ENCODE measurements at regions not wholly inside any gene's neighbourhood (a gene's known extent, or its start where the extent isn't known, plus 50 kb on each side); places are given as distances from the start of the nearest gene placed in this dataset.

- Histone ChIP-seq H3K4me3 (no peak overlapping the region), H3K4me1 (no peaks in the 10 kb centered on the region), H3K36me3 (ENCODE audit: low read depth, missing control alignments) (no peaks in the 10 kb centered on the region), H3K27me3 (no peaks in the 10 kb centered on the region), H3K9me3 (no peaks in the 10 kb centered on the region), H3K27ac (no peak overlapping the region)
- intact Hi-C loops (cut with DNase I; ENCODE audit: low total_unique reads), result no loop called here
- TF ChIP-seq POLR2A (IDR thresholded peaks at IDR 0.05), result no peak
- 79 to 100% methylated on average over 1 to 2 of the region's 2 CpGs for WGBS, 2 donors
- no peak for DNase-seq
Measured at GRCh38 chrX:95367286-95367685, 1317.4 kb upstream of the DIAPH2 start.

- Histone ChIP-seq H3K27me3 (no peaks in the 10 kb centered on the region), H3K4me1 (no peaks in the 10 kb centered on the region), H3K4me3 (no peak overlapping the region), H3K36me3 (ENCODE audit: low read depth, missing control alignments) (no peaks in the 10 kb centered on the region), H3K9me3 (no peaks in the 10 kb centered on the region), H3K27ac (no peak overlapping the region)
- no peak for TF ChIP-seq CTCF (IDR thresholded peaks at IDR 0.05)
- no peak for TF ChIP-seq POLR2A (IDR thresholded peaks at IDR 0.05)
- intact Hi-C loops (cut with DNase I; ENCODE audit: low total_unique reads), result no loop called here
- no peak for DNase-seq
Measured at GRCh38 chrX:95382799-95383198, 1301.8 kb upstream of the DIAPH2 start.

- 53 to 62% methylated on average over 2 of the region's 2 CpGs for WGBS, 2 donors
Measured at GRCh38 chrX:95383778-95384177, 1300.9 kb upstream of the DIAPH2 start.

GRCh38 chrX:95427389-95427788 lies 1257.3 kb upstream of the DIAPH2 start:
- no peak for DNase-seq
- Histone ChIP-seq H3K27me3 (no peaks in the 10 kb centered on the region), H3K9me3 (no peaks in the 10 kb centered on the region), H3K36me3 (ENCODE audit: low read depth, missing control alignments) (no peaks in the 10 kb centered on the region), H3K4me3 (no peak overlapping the region), H3K27ac (no peak overlapping the region), H3K4me1 (no peaks in the 10 kb centered on the region)
- 90% methylated on average over 2 of the region's 2 CpGs; no CpG with 5 or more reads in 1 of the 2 donors for WGBS, 2 donors
- intact Hi-C loops (cut with DNase I; ENCODE audit: low total_unique reads), result no loop called here
- TF ChIP-seq POLR2A (IDR thresholded peaks at IDR 0.05) (no peak), CTCF (IDR thresholded peaks at IDR 0.05) (no peak)

More at GRCh38 chrX:95383778-95384177, 1300.9 kb upstream of the DIAPH2 start:
- H3K4me3 ChIP-seq, result no peak overlapping the region
- DNase-seq, result no peak
- H3K9me3 ChIP-seq, result no peaks in the 10 kb centered on the region
- no peak overlapping the region for H3K27ac ChIP-seq
- intact Hi-C loops (cut with DNase I; ENCODE audit: low total_unique reads), result no loop called here
- no peak for TF ChIP-seq CTCF (IDR thresholded peaks at IDR 0.05)
- no peak for TF ChIP-seq POLR2A (IDR thresholded peaks at IDR 0.05)
- H3K36me3 ChIP-seq (ENCODE audit: low read depth, missing control alignments), result no peaks in the 10 kb centered on the region
- no peaks in the 10 kb centered on the region for H3K27me3 ChIP-seq
- H3K4me1 ChIP-seq, result no peaks in the 10 kb centered on the region

- H3K36me3 ChIP-seq (ENCODE audit: low read depth, missing control alignments), result no peaks in the 10 kb centered on the region
- intact Hi-C loops (cut with DNase I; ENCODE audit: low total_unique reads), result no loop called here
Measured at GRCh38 chrX:95435198-95435597, 1249.4 kb upstream of the DIAPH2 start.

More at GRCh38 chrX:95435198-95435597, 1249.4 kb upstream of the DIAPH2 start:
- no peaks in the 10 kb centered on the region for H3K9me3 ChIP-seq
- no peak for DNase-seq
- H3K27ac ChIP-seq, result no peak overlapping the region
- no peaks in the 10 kb centered on the region for H3K27me3 ChIP-seq
- TF ChIP-seq POLR2A (IDR thresholded peaks at IDR 0.05), result no peak
- no peak for TF ChIP-seq CTCF (IDR thresholded peaks at IDR 0.05)
- H3K4me3 ChIP-seq, result no peak overlapping the region
- no peaks in the 10 kb centered on the region for H3K4me1 ChIP-seq
